Glutamatergic neuron (in vitro differentiated cells): ENCODE measurements at regions not wholly inside any gene's neighbourhood (a gene's known extent, or its start where the extent isn't known, plus 50 kb on each side); places are given as distances from the start of the nearest gene placed in this dataset.
A peak's percentile ranks its signal among the peaks of the same experiment; 100 is the strongest.

Experiments
- DNase-seq: peaks from one replicate; pipeline ENCODE4 v3.0.0; 2022
- H3K27ac Mint-ChIP-seq: one replicate; pipeline ENCODE4 v1.8.0; 2020; ENCODE audit warnings: mild to moderate bottlenecking, mixed read lengths, inconsistent platforms; ENCODE audit not compliant: unreplicated experiment
- H3K27me3 Mint-ChIP-seq: one replicate; pipeline ENCODE4 v1.8.0; 2020; ENCODE audit warnings: mild to moderate bottlenecking, moderate library complexity, mixed read lengths, inconsistent platforms; ENCODE audit not compliant: unreplicated experiment
- H3K36me3 Mint-ChIP-seq: one replicate; pipeline ENCODE4 v1.8.0; 2020; ENCODE audit warnings: mild to moderate bottlenecking, mixed read lengths, inconsistent platforms; ENCODE audit not compliant: unreplicated experiment
- H3K4me1 Mint-ChIP-seq: one replicate; pipeline ENCODE4 v1.8.0; 2020; ENCODE audit warnings: mild to moderate bottlenecking, low read depth, mixed read lengths, inconsistent platforms; ENCODE audit not compliant: unreplicated experiment
- H3K4me3 Mint-ChIP-seq: one replicate; pipeline ENCODE4 v1.8.0; 2020; ENCODE audit warnings: mild to moderate bottlenecking, mixed read lengths, inconsistent platforms; ENCODE audit not compliant: unreplicated experiment
- H3K9me3 Mint-ChIP-seq: one replicate; pipeline ENCODE4 v1.8.0; 2020; ENCODE audit warnings: mild to moderate bottlenecking, moderate library complexity, mixed read lengths, inconsistent platforms; ENCODE audit not compliant: unreplicated experiment
- CTCF ChIP-seq: fragments of 200-600 bp; sonication (generic); IDR thresholded peaks from one replicate; pipeline ENCODE4 v1.5.0; 2021; ENCODE audit not compliant: partially characterized antibody, unreplicated experiment

- H3K4me3 Mint-ChIP-seq = no peak overlapping the region
- no peak overlapping the region for H3K27ac Mint-ChIP-seq
- H3K9me3 Mint-ChIP-seq = peaks cover 6% of the 10 kb centered on the region
- no peak for DNase-seq
- no peaks in the 10 kb centered on the region for H3K36me3 Mint-ChIP-seq
- TF ChIP-seq CTCF = no peak
- H3K27me3 Mint-ChIP-seq = peaks cover 11% of the 10 kb centered on the region
- H3K4me1 Mint-ChIP-seq = peaks cover 17% of the 10 kb centered on the region
Observed at GRCh38 chr15:31263751-31264558, 62.7 kb upstream of the KLF13 start.

GRCh38 chr15:31264559-31265089 is 62.0 kb upstream of the KLF13 start:
- Mint-ChIP-seq H3K36me3 (no peaks in the 10 kb centered on the region), H3K9me3 (peaks cover 9% of the 10 kb centered on the region), H3K4me1 (peaks cover 17% of the 10 kb centered on the region), H3K4me3 (no peak overlapping the region), H3K27me3 (peaks cover 11% of the 10 kb centered on the region), H3K27ac (no peak overlapping the region)
- no peak for TF ChIP-seq CTCF
- DNase-seq = no peak

- no peak for DNase-seq
- Mint-ChIP-seq H3K4me3 (no peak overlapping the region), H3K27ac (peak overlapping the region; percentile 66), H3K36me3 (no peaks in the 10 kb centered on the region), H3K4me1 (peaks cover 17% of the 10 kb centered on the region), H3K27me3 (peaks cover 11% of the 10 kb centered on the region), H3K9me3 (peaks cover 10% of the 10 kb centered on the region)
- no peak for TF ChIP-seq CTCF
Observed at GRCh38 chr15:31265090-31265870, 61.4 kb upstream of the KLF13 start.

- Mint-ChIP-seq H3K9me3 (peaks cover 10% of the 10 kb centered on the region), H3K27ac (peak overlapping the region; percentile 22), H3K27me3 (peaks cover 10% of the 10 kb centered on the region), H3K36me3 (no peaks in the 10 kb centered on the region), H3K4me3 (no peak overlapping the region), H3K4me1 (peaks cover 16% of the 10 kb centered on the region)
- no peak for DNase-seq
- TF ChIP-seq CTCF = no peak
Observed at GRCh38 chr15:31265871-31266711, 60.5 kb upstream of the KLF13 start.
